CD4-positive, alpha-beta T cell (primary cell): ENCODE measurements at regions not wholly inside any gene's neighbourhood (a gene's known extent, or its start where the extent isn't known, plus 50 kb on each side); places are given as distances from the start of the nearest gene placed in this dataset.

Experiments used
- ATAC-seq: fragments of 200-7000 bp; cut with Tn5 transposase; one replicate; pipeline ENCODE4 v1.10.0; 2022; ENCODE audit warnings: mild to moderate bottlenecking; ENCODE audit not compliant: poor library complexity
- CTCF ChIA-PET: fragments of 350-600 bp; sonication (Branson Sonifier 250); formaldehyde crosslinking; loops from one replicate; lab custom pipeline; 2021; ENCODE audit warnings: antibody characterized with exemption, inconsistent platforms; lab: Charles Lee
- POLR2A ChIA-PET: fragments of 350-600 bp; sonication (Branson Sonifier 250); formaldehyde crosslinking; loops from one replicate; lab custom pipeline; 2021; ENCODE audit warnings: antibody characterized with exemption, inconsistent platforms; lab: Charles Lee
- DNase-seq, 14 experiments: peaks; one replicate each; pipeline ENCODE4 v3.0.0-alpha.2; 2013 to 2020; ENCODE audit warnings: mixed read lengths in 2 of 14
- H3K27ac ChIP-seq, 2 donors: one replicate each; pipeline versions ENCODE4 v1.5.1 to v1.7.0; 2013; ENCODE audit warnings: low read length in 2 of 2, low read depth in 1 of 2, mild to moderate bottlenecking in 1 of 2
- H3K27me3 ChIP-seq, 2 experiments: 1 replicate in 1 of 2; 2 replicates in 1 of 2; pipeline versions ENCODE4 v1.6.1 to v1.7.0; 2013; ENCODE audit warnings: low read length in 2 of 2, control low read depth in 1 of 2, mild to moderate bottlenecking in 1 of 2, moderate library complexity in 1 of 2; ENCODE audit not compliant: insufficient read depth in 2 of 2, control insufficient read depth in 1 of 2
- H3K36me3 ChIP-seq: one replicate; pipeline ENCODE4 v1.6.1; 2013; ENCODE audit warnings: low read length, control low read depth; ENCODE audit not compliant: insufficient read depth
- H3K4me1 ChIP-seq: one replicate; pipeline ENCODE4 v1.6.1; 2013; ENCODE audit warnings: low read length, control low read depth; ENCODE audit not compliant: insufficient read depth
- H3K4me3 ChIP-seq: one replicate; pipeline ENCODE4 v1.5.1; 2013; ENCODE audit warnings: mild to moderate bottlenecking, low read length, moderate library complexity
- H3K9me3 ChIP-seq, 2 experiments: 1 replicate in 1 of 2; 2 replicates in 1 of 2; pipeline versions ENCODE4 v1.6.1 to v1.7.0; 2013; ENCODE audit warnings: low read length in 2 of 2, mild to moderate bottlenecking in 2 of 2, control low read depth in 1 of 2, moderate library complexity in 1 of 2; ENCODE audit not compliant: control insufficient read depth in 1 of 2, insufficient read depth in 1 of 2
- H3K27ac Mint-ChIP-seq: one replicate; pipeline ENCODE4 v1.8.0; 2020; ENCODE audit warnings: mixed read lengths
- H3K27me3 Mint-ChIP-seq: one replicate; pipeline ENCODE4 v1.8.0; 2021; ENCODE audit warnings: mixed read lengths
- H3K36me3 Mint-ChIP-seq: one replicate; pipeline ENCODE4 v1.8.0; 2021; ENCODE audit warnings: low read depth, mixed read lengths
- H3K4me1 Mint-ChIP-seq: one replicate; pipeline ENCODE4 v1.8.0; 2021; ENCODE audit warnings: low read depth, mixed read lengths
- H3K4me3 Mint-ChIP-seq: one replicate; pipeline ENCODE4 v1.8.0; 2020; ENCODE audit warnings: mild to moderate bottlenecking, mixed read lengths
- H3K9me3 Mint-ChIP-seq: one replicate; pipeline ENCODE4 v1.8.0; 2020; ENCODE audit warnings: mixed read lengths
- CTCF ChIP-seq: fragments of 200-600 bp; IDR thresholded peaks from one replicate; pipeline ENCODE4 v1.8.0; 2022; ENCODE audit warnings: antibody characterized with exemption, mild to moderate bottlenecking
- intact Hi-C, 2 experiments: fragments of 100-400 bp; cut with DNase I in 1 of 2; cut with micrococcal nuclease in 1 of 2; formaldehyde crosslinking; loops; one replicate each; pipeline versions ENCODE4 v1.15.1 to v1.9.0; 2023 to 2025; cut with DNase I, micrococcal nuclease

GRCh38 chr19:27901078-27901477 lies 1311.9 kb downstream of the UQCRFS1 start:
- H3K4me1 Mint-ChIP-seq: no peaks in the 10 kb centered on the region
- H3K27ac Mint-ChIP-seq: no peak overlapping the region
- H3K9me3 ChIP-seq: peaks cover 0 to 11% of the 10 kb centered on the region in 2 experiments
- TF ChIP-seq CTCF: no peak
- H3K27me3 Mint-ChIP-seq: no peaks in the 10 kb centered on the region
- H3K4me1 ChIP-seq: no peaks in the 10 kb centered on the region
- DNase-seq (no peak), ATAC-seq (no peak)
- H3K36me3 ChIP-seq: no peaks in the 10 kb centered on the region
- peaks cover 2% of the 10 kb centered on the region for H3K9me3 Mint-ChIP-seq
- ChIA-PET CTCF (no interaction called here), POLR2A (no interaction called here)
- H3K4me3 ChIP-seq: no peak overlapping the region
- H3K36me3 Mint-ChIP-seq: no peaks in the 10 kb centered on the region
- H3K4me3 Mint-ChIP-seq: no peak overlapping the region
- intact Hi-C loops: no loop called here
- H3K27me3 ChIP-seq: no peaks in the 10 kb centered on the region
- H3K27ac ChIP-seq: no peak overlapping the region

GRCh38 chr19:27896091-27896490 lies 1316.9 kb downstream of the UQCRFS1 start:
- H3K4me1 Mint-ChIP-seq: no peaks in the 10 kb centered on the region
- Histone ChIP-seq H3K36me3 (no peaks in the 10 kb centered on the region), H3K27me3 (no peaks in the 10 kb centered on the region), H3K27ac (no peak overlapping the region), H3K4me3 (no peak overlapping the region), H3K9me3 (peaks cover 0 to 30% of the 10 kb centered on the region in 2 experiments), H3K4me1 (no peaks in the 10 kb centered on the region)
- H3K36me3 Mint-ChIP-seq: no peaks in the 10 kb centered on the region
- intact Hi-C loops: no loop called here
- no peak for TF ChIP-seq CTCF
- H3K9me3 Mint-ChIP-seq: peaks cover 4% of the 10 kb centered on the region
- CTCF ChIA-PET: no interaction called here
- POLR2A ChIA-PET: no interaction called here
- no peak overlapping the region for H3K4me3 Mint-ChIP-seq
- H3K27me3 Mint-ChIP-seq: no peaks in the 10 kb centered on the region
- ATAC-seq (no peak), DNase-seq (no peak)
- H3K27ac Mint-ChIP-seq: no peak overlapping the region

- no peaks in the 10 kb centered on the region for H3K4me1 ChIP-seq
- ATAC-seq: no peak
- no peak overlapping the region for H3K4me3 ChIP-seq
- no peaks in the 10 kb centered on the region for H3K27me3 ChIP-seq
- no peak for DNase-seq
- H3K4me1 Mint-ChIP-seq: no peaks in the 10 kb centered on the region
- ChIA-PET CTCF (no interaction called here), POLR2A (no interaction called here)
- H3K4me3 Mint-ChIP-seq: no peak overlapping the region
- H3K9me3 ChIP-seq: peaks cover 0 to 38% of the 10 kb centered on the region in 2 experiments
- no peak for TF ChIP-seq CTCF
- no peaks in the 10 kb centered on the region for H3K36me3 ChIP-seq
- H3K27ac ChIP-seq: no peak overlapping the region
- H3K27me3 Mint-ChIP-seq: no peaks in the 10 kb centered on the region
- H3K36me3 Mint-ChIP-seq: no peaks in the 10 kb centered on the region
- H3K27ac Mint-ChIP-seq: no peak overlapping the region
- intact Hi-C loops: no loop called here
- H3K9me3 Mint-ChIP-seq: peaks cover 4% of the 10 kb centered on the region
These were observed 1317.8 kb downstream of the UQCRFS1 start for GRCh38 chr19:27894906-27895754.
